ENCODE measurements at regions not wholly inside any gene's neighbourhood (a gene's known extent, or its start where the extent isn't known, plus 50 kb on each side); places are given as distances from the start of the nearest gene placed in this dataset.

DNA sequence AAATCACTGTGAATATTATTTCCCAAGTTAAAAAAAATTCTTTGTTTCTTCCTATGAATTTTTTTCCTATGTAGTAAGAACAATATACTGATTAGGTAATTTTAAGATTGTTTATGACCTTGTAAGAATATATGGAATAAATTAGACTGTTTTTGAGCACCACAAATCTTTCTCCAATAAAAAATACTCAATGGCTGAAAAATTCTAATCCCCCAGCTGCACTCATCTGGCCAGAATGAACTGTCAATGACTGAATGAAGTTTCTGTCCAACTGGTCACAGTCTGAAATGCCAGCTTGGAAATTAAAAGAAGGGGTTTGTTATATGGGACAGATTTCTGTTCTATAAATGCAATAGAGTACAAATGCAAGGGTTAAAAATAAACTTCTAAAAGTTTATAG is 569.5 kb upstream of the SEMA6A start:
- TF ChIP-seq, protein P1, sequence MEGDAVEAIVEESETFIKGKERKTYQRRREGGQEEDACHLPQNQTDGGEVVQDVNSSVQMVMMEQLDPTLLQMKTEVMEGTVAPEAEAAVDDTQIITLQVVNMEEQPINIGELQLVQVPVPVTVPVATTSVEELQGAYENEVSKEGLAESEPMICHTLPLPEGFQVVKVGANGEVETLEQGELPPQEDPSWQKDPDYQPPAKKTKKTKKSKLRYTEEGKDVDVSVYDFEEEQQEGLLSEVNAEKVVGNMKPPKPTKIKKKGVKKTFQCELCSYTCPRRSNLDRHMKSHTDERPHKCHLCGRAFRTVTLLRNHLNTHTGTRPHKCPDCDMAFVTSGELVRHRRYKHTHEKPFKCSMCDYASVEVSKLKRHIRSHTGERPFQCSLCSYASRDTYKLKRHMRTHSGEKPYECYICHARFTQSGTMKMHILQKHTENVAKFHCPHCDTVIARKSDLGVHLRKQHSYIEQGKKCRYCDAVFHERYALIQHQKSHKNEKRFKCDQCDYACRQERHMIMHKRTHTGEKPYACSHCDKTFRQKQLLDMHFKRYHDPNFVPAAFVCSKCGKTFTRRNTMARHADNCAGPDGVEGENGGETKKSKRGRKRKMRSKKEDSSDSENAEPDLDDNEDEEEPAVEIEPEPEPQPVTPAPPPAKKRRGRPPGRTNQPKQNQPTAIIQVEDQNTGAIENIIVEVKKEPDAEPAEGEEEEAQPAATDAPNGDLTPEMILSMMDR (IDR thresholded peaks at IDR 0.05): no peak
- no peak for TF ChIP-seq POLR2A (IDR thresholded peaks at IDR 0.05)
- TF ChIP-seq POLR2AphosphoS5 (IDR thresholded peaks at IDR 0.05): no peak
